ENCODE measurements at regions not wholly inside any gene's neighbourhood (a gene's known extent, or its start where the extent isn't known, plus 50 kb on each side); places are given as distances from the start of the nearest gene placed in this dataset.

DNA sequence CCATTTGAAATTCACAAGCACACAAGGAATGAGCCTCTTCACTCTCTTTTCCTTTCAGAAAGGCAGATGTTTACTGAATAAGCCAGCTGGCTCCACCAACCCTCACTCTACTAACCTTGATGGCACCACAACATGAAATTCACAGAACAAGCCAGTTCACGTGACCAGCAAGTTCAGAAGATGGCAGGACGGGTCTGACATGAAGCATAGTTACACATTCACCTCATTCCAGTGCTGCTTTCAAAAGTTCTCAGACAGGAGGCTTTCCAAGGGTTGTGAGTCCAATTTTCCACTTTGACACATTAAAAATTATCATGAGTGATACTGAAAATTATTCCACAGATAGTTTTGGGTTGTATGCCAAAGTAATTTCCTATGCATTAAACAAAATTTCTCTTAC, 74.2 kb upstream of the MBOAT2 start:
- DNase-seq, result no peak

DNA sequence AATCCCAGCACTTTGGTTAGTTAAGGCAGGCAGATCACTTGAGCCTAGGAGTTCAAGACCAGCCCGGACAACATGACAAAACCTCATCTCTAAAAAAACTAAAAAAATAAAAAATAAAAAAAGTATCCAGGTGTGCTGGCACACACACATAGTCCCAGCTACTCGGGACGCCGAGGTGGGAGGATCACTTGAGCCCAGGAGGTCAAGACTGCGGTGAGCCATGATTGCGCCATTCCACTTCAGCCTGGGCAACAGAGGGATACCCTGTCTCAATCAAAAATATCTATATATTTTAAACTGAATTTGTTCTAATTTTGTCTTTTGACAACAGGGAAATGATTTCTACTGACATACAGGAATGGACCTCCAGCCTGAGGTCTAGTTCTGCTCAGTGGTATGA, 73.3 kb upstream of the MBOAT2 start:
- DNase-seq, result no peak

DNA sequence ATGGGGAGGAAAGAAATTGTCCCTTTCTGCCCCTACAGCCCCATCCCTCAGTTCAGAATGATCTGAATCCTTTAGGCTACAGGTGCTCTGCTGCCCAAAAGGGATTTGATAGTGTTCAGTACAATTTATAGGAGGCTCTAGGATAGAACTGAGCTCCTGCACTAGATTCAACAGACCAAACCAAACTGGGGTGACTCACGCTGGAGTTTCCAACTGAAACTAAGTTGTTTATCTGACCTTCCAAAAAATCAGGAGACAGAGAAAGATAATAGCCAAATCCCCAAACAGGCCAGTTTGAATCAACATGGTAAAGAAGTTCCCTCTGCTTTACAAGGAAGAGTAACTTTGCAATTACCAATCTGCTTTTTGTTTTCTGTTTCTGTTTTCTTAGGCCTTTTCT, 72.7 kb upstream of the MBOAT2 start:
- no peak for DNase-seq

DNA sequence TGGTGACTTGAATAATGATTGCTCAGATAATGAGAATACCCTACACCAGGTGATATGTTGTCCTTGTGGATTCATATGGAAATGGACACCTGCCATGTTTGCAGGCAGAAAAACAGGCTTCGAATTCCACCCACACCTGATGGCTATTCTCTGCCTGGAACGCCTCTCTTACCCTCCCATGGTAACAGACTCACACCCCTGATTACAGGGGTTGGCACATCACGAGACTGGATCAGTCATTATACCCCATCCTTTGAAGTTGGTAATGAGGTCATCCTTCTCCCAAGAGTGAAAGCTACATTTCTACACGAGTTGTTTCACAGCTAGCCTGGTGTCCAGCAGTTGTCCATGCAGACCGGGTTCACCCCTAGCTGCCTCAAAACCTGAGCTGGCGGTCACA, 71.4 kb upstream of the MBOAT2 start:
- DNase-seq, result no peak

DNA sequence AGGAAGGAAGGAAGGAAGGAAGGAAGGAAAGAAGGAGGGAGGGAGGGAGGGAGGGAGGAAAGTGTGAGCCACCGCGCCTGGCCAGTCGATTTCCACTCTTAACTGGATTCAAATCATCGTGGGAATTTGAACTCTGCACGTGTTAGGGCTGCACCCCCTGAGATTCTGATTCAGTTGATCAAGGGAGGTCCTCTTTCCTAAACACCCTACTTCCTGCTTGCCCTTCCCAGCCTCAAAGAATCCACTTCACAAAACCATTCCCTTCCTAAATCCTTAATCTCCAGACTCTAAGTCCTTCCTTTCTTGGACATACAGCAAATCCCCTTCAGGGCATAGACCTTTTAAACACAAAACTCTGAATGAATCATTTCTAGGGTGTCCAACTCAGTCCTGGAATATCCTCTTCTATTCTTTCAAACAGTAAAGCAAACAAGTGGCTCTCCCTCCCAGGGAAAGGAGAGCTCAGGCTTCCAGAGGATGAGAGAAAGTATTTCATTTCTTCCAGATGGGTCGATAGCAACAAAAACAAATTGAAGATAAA, 68.2 kb upstream of the MBOAT2 start:
- DNase-seq, result no peak

DNA sequence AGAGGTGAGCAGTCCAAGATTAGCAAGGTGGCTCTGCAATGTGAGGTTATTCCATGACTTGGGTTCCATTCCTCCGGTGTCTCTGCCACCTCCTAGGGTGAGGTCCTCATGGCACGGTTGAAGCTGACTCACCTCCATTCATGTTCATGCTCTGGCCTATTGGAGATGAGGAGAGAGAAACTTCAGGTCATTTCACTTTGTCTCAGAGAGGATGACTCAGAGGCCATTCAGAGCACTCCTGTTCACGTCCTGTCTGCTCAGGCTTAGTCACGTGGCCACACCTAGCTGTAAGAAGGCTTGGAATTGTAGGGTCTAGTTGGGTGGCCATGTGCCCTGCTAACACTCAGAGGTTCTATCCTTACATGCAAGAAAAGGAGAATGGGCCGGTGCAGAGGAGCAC, 67.5 kb upstream of the MBOAT2 start:
- DNase-seq, result no peak

DNA sequence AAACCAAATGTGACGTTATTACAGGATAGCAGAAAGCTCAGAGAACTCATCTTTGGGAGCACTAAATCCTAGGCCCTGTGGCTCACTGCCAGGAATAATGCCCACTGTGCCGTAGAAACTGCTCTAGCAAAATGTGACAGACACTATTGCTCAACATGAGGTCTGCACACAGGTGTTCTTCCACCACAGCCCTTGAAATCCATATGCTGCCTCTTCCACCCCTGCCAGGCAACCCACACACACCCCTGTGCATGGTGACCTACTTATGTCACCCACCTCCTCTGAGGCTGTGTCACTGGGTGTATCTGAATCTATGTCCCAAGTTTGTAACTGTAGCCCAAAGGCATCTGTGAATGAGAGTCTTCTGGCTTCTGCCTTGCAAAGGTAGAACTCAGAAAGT, 66.1 kb upstream of the MBOAT2 start:
- no peak for DNase-seq

DNA sequence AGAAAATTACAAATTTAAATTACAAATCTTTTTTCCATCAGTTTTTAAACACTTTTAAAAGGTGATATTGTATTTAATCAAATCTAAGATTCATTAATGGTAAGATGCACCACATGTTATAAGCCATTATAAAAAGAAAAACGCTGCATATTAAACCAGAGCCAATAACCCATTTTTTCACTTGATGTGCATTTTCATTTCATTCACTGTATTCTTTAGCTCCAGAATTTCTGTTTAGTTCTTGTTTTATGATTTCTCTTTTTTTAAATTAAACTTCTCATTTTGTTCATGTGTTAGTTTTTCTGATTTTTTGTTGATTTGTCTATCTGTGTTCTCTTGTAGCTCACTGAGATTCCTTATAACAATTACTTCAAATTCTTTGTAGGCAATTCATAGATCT, 62.4 kb upstream of the MBOAT2 start:
- no peak for DNase-seq

DNA sequence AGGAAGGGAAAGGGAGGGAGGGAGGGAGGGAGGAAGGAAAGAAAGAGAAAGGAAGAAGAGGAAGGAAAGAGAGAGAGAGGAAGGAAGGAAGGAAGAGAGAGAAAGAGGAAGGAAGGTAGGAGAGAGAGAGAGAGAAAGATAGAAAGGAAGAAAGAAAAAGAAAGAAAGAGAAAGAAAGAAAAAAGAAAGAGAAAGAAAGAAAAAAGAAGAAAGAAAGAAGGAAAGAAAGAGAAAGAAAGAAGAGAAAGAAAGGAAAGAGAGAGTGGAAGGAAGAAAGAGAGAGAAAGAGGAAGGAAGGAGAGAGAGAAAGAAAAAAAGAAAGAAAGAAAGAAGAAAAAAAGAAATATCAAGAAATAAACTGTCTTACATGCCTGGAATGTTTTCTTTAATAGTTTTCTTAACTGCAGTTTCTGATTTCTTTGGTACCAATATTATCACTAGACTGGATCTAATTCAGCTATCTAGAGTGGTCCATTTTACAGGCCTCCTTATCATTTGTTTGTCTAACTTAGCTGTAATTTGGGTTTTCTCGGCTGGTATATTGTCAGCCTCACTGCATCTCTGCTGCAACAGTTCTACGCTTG, 59.6 kb upstream of the MBOAT2 start:
- no peak for DNase-seq

DNA sequence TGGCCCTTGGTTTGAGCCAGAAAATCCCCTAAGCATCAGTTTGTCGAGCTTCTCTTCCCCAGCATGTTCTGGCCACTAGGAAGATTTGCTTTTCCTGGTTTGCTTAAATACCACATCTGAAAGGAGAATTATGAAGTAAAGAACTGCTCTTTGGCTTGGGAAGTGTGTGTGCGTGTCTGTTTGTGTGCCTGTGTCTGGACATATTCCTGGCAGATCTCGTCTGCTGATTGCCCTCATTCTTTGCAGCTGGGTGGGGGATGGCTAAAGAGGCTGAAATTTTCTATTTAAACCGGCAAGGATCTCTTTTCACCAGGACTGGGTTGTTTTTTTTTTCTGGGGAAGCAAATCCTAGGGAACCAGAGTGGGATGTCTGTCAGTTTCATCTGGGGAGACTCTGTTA, 57.3 kb upstream of the MBOAT2 start:
- DNase-seq, result no peak

DNA sequence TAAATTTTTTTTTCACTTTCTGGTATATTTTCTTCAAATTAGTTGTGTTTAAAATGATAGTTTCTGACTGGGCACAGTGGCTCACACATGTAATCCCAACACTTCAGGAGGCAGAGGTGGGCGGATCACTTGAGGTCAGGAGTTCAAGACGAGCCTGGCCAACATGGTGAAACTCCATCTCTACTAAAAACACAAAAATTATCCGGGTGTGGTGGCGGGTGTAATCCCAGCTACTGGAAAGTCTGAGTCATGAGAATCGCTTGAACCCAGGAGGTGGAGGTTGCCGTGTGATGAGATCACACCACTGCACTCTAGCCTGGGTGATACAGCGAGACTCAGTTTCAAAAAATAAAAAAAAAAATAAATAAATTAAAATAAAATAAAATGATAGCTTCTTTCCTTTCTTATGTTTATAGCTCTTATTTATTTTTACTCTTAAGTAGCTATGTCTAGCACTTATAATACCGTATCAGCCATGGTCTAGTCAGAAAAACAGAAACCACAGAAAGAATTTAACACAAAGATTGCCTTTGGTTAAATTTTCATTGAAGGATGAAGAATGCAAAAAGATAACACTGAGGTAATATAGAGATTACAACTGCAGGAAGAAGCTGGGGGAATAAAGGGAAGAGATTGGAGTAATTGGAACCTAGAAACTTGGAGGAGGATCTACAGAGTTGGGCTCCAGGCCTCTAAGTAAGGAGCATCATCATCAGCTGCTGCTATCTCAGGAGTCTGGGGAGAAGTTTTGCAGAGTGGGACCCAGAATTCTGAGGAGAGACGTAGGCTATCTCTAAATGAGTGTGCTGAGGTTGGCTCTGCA, 54.7 kb upstream of the MBOAT2 start:
- no peak for DNase-seq

DNA sequence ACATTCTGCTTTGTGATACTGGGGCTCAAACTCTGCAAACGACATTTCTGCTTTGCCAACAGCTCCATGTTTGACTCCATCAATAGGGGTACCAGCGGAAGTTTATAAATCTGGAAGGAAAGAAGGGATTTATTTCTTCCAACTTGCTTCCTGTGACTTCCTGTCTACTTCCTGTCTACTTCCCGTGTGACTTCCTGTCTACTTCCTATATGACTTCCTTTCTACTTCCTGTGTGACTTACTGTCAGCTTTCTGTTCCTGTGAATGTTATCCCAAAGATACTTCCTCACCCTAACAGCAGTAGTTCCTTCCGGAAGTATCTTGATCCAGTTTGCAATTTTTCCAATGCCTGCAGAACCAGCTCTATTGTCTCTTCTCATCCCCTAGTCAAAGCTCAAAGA, 52.0 kb upstream of the MBOAT2 start:
- no peak for DNase-seq

DNA sequence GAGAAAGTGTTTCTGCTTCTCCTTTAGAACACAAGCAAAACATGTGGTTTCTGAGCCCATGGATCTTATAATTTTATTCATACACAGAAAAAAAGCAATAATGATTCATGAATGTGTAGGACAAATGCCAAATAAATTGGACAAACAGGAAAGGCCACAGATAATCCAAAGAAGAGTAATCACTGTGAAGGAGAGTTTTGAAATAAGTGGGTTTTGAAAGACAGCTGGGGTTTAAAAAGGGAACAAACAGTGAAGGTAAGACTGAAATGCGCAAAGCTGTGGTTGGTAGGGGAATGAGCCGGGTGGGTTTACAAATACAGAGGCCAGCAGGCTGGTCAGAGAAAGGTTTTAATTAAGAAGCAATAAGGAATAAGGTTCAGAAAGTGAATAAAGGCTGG, 50.0 kb upstream of the MBOAT2 start:
- no peak for DNase-seq

All from right forelimb (tissue), 1 donor.